Activated naive CD8-positive, alpha-beta T cell treated with anti-CD3 and anti-CD28 coated beads, Interleukin-2, amount 50 U/mL, for 16 hours (primary cell): ENCODE measurements at regions not wholly inside any gene's neighbourhood (a gene's known extent, or its start where the extent isn't known, plus 50 kb on each side); places are given as distances from the start of the nearest gene placed in this dataset.
"Not testable (repeated sequence)": the region's sequence is repeated elsewhere in the genome, so short reads cannot be mapped to it uniquely, and the experiment has no call there.

ENCODE experiments used
- DNase-seq: peaks from one replicate; pipeline ENCODE4 v3.0.0-alpha.2; 2020; ENCODE audit warnings: low read depth, low spot score

GRCh38 chr12:124386661-124387527 is 92.0 kb downstream of the RFLNA start:
- no peak for DNase-seq

GRCh38 chr12:124386059-124386458 is 91.2 kb downstream of the RFLNA start:
- no peak for DNase-seq

DNA sequence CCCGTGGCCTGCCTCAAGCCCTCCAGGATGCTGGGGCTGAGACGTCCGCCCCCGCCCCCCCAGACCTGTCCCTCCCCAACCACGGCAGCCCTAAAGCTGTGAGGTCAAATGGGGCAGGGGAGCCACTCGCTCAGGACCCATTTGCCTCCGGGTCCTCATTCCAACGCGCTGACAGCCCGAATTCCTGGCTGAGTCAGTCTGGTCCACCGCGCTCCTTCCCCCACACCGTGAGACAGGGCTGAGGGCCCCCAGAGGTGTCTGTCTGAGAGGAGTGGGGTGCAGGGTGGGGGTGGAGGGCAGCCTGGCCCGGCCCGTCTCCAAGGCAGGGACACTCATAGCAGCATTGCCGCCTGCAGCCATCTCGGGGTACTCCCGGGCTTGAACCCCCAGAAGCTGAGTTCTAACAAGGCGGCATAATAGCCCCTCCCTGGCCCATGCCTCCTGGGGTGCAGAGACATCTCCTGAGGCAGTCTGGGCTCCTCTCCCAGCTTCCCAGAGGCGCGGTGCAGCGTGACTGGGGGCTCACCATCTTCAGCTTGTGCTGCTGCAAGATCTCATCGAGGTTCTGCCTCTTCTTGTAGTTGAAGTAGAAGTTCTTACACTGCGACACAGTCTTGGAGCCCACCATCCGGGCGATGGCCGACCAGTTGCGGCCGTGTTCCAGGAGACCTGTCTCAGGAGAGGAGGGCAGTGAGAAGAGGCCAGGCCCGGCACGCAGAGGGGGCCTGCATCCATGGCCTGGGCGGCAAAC is 90.5 kb downstream of the RFLNA start:
- DNase-seq = no peak

- no peak for DNase-seq
Observed at GRCh38 chr12:124384299-124384894, 89.5 kb downstream of the RFLNA start.

GRCh38 chr12:124383028-124383427 is 88.1 kb downstream of the RFLNA start:
- DNase-seq = no peak

DNA sequence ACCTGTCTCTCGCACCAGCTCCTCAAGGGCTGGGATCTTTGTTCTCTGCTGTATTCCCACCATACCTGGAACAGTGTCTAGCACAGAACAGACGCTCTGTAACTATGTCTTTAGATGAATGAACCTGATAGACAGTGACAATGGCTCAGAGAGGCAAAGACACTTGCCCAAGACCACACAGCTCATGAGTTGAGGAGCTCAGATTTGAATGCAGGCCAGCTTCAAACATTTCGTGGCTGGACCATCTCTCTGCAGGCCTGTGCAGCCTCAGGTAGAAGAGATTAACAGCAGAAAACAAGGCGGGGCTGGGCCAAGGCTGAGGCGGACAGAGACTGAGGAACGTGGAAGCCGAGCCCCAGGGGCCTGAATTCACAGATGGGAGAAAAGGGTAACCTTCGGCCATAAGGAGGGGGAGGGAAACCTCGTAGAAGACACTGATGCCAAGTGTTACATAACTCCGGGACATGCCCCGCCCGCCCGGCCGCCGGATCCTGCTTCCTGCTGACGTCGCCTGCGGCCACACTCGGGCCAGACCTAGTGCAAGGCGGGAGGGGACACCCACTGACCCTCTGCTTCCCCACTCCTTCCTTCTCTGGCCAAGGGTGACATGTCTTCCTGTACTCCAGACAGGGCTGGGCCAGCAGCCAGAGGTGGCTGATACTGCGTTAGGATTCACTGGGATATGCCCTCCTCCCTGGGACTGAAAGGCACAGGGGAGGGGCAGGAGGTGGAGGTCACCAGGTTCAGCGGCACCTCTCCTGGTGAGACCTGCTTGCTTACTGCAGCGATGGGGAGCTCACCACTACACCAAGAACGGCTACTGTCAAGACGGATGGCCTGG is 86.8 kb downstream of the RFLNA start:
- DNase-seq = no peak

- no peak for DNase-seq
Observed at GRCh38 chr12:124380796-124381455, 86.0 kb downstream of the RFLNA start.

DNA sequence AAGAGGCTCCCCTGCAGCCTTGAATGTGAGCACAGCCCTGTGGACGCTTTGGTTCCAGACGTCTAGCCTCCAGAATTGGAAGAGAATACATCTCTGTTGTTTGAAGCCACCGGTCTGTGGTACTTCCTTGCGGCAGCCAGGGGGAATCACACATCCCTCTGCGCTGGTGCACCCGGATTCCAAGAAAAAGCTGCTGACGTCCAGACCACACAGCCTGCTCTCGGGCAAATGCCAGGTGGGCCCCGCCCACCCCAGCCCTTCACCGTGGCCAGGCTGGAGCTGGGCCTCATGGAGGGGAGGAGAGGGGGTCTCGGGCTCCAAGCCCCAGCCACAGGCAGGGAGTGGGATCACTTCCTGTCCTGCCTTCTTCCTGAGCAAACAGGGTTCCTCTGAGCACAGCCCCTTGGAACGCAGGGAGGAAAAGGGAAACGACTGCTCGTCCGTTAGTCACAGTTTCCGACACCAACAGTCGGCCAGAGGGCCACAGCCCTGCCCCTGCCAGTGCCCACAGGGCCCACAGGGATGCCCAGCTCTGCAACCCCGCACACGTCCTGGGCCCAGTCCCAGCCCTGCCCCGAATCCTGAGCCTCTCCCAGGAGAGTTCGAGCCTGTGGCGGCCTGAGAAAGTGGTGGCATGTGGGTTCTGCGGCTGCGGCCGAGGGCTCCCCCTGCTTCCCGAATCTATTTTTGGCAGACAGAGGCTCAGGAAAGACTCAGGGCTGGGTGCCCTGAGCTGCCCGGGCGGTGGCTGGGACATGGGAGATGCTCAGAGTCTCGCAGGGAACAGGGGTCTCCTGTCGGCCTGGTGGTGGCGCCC is 85.3 kb downstream of the RFLNA start:
- no peak for DNase-seq

GRCh38 chr12:124379379-124379937 is 84.6 kb downstream of the RFLNA start:
- no peak for DNase-seq

DNA sequence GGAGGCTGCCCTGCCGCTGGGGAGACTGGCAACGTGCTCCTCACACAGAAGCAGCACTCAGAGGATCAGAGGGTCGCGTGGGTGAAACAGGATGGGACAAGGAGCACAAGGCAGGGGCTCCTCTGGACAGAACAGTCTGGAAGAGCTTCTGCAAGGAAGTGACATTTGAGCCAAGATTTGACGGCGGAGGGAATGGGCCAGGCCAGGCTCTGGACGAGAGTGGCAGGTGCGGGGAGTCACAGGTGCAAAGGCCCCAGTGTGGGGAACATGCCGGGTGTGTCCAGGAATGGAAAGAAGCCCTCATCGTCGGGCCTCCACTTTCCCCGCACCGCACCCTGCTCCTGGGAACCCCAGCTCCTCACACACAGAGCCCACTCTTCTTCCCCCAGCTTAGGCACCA is 84.0 kb downstream of the RFLNA start:
- no peak for DNase-seq

DNA sequence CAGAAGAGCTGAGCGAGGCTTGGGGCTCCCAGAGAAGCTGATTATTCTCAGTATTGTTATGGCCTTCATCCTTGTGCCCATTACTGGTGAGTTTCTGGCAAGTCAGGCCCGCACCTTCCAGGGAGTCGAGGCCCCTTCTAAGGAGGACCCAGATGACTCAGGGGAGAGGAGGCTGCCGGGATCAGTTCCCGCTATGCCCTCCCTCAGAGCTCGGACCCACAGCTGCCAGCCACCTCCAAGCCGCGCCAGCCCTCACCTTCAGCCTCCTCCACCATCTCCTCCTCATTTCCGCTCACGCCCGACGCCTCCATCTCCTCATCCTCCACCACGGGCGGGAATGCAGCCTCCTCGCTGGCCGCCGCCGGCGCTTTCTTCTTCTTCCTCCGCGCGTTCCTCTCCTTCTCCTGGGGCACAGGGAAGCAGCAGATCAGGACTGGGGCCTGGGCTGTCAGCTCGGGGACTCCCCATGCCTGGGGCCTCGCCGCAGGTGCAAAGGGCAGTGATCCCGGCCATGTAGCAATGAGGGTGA is 83.2 kb downstream of the RFLNA start:
- DNase-seq = no peak

GRCh38 chr12:124376435-124376834 is 81.5 kb downstream of the RFLNA start:
- DNase-seq = no peak

DNA sequence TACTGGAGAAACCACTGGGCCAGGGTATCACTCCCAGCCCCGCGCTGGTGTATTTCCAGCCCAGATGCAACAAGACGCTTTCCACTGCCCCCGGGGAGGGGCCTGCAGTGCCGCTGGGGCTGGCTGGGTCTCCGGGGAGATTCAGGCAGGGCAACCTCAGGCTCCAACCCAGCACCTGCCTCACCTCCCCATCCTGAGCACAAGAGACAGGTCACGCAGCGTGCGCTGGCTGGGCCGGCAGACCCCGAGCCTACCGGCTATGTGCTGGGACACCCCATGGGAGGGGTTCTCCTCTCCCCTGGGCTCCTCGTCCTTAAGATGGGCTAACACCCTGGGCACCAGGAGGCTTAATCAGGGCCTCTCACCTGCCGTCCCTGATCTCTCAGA is 80.9 kb downstream of the RFLNA start:
- DNase-seq = no peak

DNA sequence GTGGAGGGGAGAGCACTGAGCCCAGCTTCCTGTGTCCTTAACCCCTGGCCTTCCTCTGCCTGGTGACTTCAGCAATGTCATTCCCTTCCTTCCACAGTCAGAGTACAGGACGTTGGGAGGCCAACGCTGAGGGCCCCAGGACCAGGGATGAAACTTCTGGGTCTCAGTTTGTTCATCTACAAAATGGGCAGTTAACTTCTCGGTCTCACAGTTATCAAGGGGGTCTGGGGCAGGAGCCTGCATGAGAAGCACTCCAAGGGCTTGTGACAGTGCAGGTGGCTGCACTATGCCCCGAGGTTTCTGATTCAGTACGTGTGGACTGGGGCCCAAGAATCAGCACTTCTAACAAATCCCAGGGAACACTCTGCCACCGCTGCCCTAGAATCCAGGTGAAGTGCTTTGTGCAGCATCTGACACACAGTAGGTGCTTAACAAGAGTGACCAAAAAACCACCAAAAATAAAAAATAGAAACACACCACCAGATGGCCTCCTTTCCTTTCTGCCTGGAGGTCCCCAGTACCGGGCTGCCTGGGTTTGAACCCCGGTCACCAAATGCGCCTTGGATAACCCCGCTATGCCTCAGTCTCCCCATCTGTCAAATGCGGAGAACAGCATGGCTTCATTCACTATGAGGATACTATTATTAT is 80.4 kb downstream of the RFLNA start:
- DNase-seq = no peak

DNA sequence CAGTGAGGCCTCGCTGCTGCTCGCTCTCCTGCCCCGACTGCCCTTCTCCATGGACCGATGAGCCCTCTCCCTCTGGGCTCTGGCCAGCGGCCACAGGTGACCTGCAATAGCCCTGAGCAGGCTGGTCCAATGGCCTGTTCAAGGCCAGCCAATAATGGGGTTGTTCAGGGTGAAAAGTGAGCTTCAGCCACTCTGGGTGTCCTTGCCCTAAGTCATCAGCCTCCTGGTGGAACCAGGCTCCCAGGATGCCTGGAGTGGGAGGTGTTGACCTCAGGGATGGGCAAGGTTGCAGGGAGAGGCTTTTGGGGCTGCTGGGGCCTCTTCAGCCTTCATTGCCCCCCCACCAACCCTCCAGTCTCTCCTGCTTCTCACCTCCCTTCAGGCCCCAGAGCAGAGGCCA is 79.7 kb downstream of the RFLNA start:
- no peak for DNase-seq

DNA sequence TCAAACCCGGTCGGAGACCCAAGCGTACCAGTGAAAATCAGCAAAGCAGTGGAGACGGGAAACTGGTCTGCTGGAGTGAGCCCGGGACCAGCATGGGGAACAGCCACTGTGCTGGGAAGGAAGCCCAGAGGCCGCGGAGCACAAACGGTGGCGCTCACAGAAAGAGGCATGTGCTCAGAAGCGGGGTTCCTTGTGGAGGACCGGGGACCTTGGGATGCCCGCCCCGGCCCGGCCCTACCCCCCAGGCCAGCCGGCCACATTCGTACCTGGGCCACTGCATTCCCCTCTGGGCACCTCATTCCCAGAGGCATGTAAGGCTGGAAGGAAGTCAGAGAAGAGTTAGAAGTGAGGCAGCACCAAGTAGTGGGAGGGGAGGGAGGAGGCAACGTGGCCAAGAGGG is 79.3 kb downstream of the RFLNA start:
- no peak for DNase-seq

DNA sequence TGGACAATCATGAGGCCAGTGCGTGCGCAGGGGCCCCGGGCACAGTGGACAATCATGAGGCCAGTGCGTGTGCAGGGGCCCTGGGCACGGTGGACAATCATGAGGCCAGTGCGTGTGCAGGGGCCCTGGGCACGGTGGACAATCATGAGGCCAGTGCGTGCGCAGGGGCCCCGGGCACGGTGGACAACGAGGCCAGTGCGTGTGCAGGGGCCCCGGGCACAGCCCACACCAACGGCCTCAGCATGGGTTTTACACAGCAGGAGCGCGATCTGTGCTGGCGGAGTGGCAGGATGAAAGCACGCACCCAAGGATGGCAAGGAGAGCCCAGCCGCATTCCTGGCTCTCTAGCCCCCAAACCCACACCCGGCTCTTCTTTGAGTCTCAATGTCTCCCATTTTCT is 78.8 kb downstream of the RFLNA start:
- DNase-seq = not testable (repeated sequence)

DNA sequence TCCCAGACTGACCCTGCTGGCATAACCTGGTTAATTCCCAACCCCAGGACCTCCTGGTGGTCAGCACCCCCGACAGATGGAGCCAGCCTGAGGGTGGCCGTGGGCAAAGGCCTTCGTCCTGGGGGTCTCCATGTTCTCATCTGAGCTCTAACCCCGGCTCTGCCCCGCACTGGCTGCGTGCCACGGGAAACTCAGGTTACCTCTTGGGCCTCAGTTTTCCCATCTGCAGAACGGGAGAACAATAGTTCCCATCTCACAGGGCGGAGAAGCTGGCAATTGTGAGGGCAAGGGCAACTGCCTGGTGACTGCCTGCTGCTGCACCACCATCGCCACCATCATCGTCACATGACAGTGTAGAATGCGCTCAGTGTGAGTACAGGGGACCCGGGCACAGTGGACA is 77.9 kb downstream of the RFLNA start:
- DNase-seq = no peak

DNA sequence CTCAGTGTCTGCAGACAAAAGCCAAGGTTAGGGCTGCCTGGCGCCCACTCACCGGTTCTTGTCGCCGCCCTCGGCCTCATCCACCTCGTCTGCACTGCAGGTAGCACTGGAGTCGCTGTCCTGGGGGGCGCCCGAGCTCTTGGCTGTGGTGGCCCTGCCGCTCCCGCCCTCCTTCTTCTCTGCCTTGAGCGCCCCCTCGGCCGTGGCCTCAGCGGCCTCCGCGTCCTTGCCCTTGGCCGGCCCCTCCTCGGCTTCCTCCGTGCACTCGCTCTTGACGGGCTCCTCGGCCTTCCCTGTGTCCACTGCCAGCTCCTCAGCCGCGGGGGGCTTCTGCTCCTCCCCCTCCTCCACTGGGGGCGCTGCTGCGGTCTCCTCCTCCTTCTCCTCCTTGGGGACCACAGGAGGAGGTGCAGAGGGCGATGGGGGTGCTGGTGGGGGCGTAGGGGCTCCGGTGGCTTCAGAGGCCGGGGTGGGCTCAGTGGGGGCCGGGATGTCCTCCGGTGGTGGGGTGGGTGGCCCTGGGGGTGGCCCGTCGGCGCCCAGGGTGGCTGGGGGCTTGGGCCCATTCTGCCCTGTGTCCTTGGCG is 77.2 kb downstream of the RFLNA start:
- no peak for DNase-seq
